Mesothelial cell of epicardium (in vitro differentiated cells): ENCODE measurements at regions not wholly inside any gene's neighbourhood (a gene's known extent, or its start where the extent isn't known, plus 50 kb on each side); places are given as distances from the start of the nearest gene placed in this dataset.
"Not testable (repeated sequence)": the region's sequence is repeated elsewhere in the genome, so short reads cannot be mapped to it uniquely, and the experiment has no call there.

ENCODE experiments used
- DNase-seq, 2 experiments: peaks; one replicate each; pipeline ENCODE4 v3.0.0; 2021; ENCODE audit warnings: low spot score in 2 of 2; ENCODE audit not compliant: unreplicated experiment in 2 of 2
- H3K27ac Mint-ChIP-seq: 2 replicates; pipeline ENCODE4 v1.8.0; 2021; ENCODE audit warnings: mixed read lengths
- H3K27me3 Mint-ChIP-seq: 2 replicates; pipeline ENCODE4 v1.8.0; 2021; ENCODE audit warnings: low read depth, mixed read lengths
- H3K36me3 Mint-ChIP-seq: 2 replicates; pipeline ENCODE4 v1.8.0; 2021; ENCODE audit warnings: mixed read lengths
- H3K4me1 Mint-ChIP-seq: 2 replicates; pipeline ENCODE4 v1.8.0; 2021; ENCODE audit warnings: mixed read lengths
- H3K4me3 Mint-ChIP-seq: 2 replicates; pipeline ENCODE4 v1.8.0; 2021; ENCODE audit warnings: mild to moderate bottlenecking, moderate library complexity, mixed read lengths
- H3K9me3 Mint-ChIP-seq: 2 replicates; pipeline ENCODE4 v1.8.0; 2021; ENCODE audit warnings: mixed read lengths
- TF ChIP-seq, protein P1 (sequence below): fragments of 200-600 bp; sonication (generic); IDR thresholded peaks from one replicate; pipeline ENCODE4 v1.5.0; 2021; ENCODE audit warnings: antibody characterized with exemption; ENCODE audit not compliant: unreplicated experiment

DNA sequence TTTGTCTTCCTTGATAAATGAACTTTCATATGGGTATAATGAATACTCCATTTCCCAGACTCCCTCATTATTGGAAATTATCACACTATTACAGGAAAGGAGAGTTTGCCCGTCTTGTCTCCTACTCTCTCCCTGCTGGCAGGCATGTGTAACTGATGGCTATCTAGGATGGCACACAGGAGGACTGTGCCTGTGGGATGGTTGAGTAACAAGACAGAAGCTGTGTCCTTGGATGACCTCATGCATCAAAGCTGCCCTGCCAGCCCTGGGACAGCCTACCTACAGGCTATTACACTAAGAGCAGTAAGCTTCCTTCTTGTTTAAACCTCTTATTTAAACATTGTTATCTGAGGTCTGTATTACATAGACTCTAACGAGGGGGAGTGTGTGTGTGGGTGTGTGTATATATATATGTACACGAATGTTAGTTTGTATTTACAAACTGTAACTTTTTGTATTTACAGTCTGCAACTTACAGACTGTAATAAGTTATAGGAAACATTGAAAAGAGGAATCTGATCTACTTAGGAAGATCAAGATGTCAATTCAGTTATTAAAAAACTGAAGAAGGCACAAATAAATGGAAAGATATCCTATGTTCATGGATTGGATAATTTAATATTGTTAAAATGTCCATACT lies 247.6 kb upstream of the ACO1 start:
- H3K36me3 Mint-ChIP-seq, result no peaks in the 10 kb centered on the region
- H3K27ac Mint-ChIP-seq, result no peak overlapping the region
- no peaks in the 10 kb centered on the region for H3K9me3 Mint-ChIP-seq
- H3K4me3 Mint-ChIP-seq, result no peak overlapping the region
- DNase-seq, result no peak
- TF ChIP-seq, protein P1, sequence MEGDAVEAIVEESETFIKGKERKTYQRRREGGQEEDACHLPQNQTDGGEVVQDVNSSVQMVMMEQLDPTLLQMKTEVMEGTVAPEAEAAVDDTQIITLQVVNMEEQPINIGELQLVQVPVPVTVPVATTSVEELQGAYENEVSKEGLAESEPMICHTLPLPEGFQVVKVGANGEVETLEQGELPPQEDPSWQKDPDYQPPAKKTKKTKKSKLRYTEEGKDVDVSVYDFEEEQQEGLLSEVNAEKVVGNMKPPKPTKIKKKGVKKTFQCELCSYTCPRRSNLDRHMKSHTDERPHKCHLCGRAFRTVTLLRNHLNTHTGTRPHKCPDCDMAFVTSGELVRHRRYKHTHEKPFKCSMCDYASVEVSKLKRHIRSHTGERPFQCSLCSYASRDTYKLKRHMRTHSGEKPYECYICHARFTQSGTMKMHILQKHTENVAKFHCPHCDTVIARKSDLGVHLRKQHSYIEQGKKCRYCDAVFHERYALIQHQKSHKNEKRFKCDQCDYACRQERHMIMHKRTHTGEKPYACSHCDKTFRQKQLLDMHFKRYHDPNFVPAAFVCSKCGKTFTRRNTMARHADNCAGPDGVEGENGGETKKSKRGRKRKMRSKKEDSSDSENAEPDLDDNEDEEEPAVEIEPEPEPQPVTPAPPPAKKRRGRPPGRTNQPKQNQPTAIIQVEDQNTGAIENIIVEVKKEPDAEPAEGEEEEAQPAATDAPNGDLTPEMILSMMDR, result no peak
- no peaks in the 10 kb centered on the region for H3K4me1 Mint-ChIP-seq
- peaks cover 15% of the 10 kb centered on the region for H3K27me3 Mint-ChIP-seq

DNA sequence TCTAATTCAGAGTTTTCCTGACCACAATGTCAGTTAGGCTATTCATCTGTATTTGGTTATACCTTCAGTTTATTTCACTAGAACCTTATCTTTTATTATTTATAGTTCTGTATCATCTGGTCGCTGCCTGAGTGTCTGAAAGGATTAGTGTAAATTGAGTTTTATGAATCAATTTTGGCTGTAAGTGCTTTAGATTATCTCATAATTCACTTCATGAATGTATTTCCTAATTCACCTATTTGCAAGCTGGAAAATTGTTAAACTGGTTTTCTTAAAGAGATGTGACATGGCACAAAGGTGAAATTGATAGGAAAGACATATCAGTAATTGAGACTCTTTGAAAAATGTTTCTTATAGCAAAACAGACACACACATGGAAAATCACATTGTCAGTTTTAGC lies 242.4 kb upstream of the ACO1 start:
- H3K36me3 Mint-ChIP-seq, result no peaks in the 10 kb centered on the region
- no peak for DNase-seq
- H3K4me3 Mint-ChIP-seq, result no peak overlapping the region
- no peak overlapping the region for H3K27ac Mint-ChIP-seq
- peaks cover 15% of the 10 kb centered on the region for H3K27me3 Mint-ChIP-seq
- H3K4me1 Mint-ChIP-seq, result peaks cover 3% of the 10 kb centered on the region
- H3K9me3 Mint-ChIP-seq, result peaks cover 13% of the 10 kb centered on the region
- TF ChIP-seq, protein P1, result no peak

DNA sequence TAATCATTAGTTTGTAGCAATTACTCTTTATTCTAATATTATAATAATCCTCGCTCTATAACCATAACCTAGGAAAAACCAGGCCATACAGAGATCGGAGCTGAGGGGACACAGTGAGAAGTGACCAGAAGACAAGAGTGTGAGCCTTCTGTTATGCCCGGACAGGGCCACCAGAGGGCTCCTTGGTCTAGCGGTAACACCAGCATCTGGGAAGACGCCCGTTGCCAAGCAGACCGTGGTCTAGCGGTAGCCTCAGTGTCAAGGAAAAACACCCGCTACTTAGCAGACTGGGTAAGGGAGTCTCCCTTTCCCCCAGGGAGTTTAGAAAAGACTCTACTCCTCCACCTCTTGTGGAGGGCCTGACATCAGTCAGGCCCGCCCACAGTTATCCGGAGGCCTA lies 235.9 kb upstream of the ACO1 start:
- not testable (repeated sequence) for H3K36me3 Mint-ChIP-seq, DNase-seq, H3K4me3 Mint-ChIP-seq, H3K27ac Mint-ChIP-seq, H3K4me1 Mint-ChIP-seq, H3K27me3 Mint-ChIP-seq
- H3K9me3 Mint-ChIP-seq, result peaks cover 31% of the 10 kb centered on the region

DNA sequence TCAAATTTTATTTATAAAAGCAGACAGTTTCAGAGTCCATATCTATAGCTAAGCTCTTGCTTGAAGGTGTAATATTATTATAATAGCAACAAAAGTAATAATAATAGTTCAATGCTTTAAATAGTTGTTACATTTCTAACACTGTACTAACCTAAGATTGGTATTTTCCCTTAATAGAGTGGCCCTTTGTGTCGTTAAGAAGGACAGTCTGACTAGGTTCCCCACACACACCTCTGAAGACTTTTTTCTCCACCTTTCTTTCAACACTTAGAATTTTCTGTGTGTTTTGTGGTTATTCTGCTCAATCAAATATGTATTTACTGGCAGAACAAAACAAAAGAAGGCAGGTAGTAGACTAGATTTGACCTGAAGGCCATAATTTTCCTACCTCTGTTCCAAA lies 223.2 kb upstream of the ACO1 start:
- H3K4me1 Mint-ChIP-seq, result no peaks in the 10 kb centered on the region
- H3K36me3 Mint-ChIP-seq, result no peaks in the 10 kb centered on the region
- TF ChIP-seq, protein P1, result no peak
- no peak overlapping the region for H3K4me3 Mint-ChIP-seq
- H3K27me3 Mint-ChIP-seq, result no peaks in the 10 kb centered on the region
- no peak for DNase-seq
- no peaks in the 10 kb centered on the region for H3K9me3 Mint-ChIP-seq
- no peak overlapping the region for H3K27ac Mint-ChIP-seq

DNA sequence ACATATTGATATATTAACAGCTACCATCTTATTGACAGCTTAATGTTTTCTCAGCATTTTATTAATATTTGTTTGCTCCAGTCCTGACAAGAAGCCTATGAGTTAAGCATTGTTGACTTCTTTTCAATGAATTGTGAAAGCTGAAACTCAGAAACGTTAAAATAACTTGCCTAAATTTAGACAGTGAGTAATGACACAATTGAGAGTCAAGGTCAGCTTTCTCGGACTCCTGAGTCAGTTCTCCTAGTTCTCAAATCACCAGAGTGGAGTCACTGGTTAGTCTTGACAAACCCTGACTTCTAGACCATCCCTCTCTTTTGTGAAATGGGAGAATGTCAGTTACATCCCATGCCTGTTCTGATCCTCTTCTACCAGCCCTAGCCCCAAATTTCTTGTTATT lies 222.7 kb upstream of the ACO1 start:
- H3K36me3 Mint-ChIP-seq, result no peaks in the 10 kb centered on the region
- H3K27me3 Mint-ChIP-seq, result no peaks in the 10 kb centered on the region
- DNase-seq, result no peak
- no peak overlapping the region for H3K27ac Mint-ChIP-seq
- TF ChIP-seq, protein P1, result no peak
- H3K4me1 Mint-ChIP-seq, result no peaks in the 10 kb centered on the region
- no peaks in the 10 kb centered on the region for H3K9me3 Mint-ChIP-seq
- H3K4me3 Mint-ChIP-seq, result no peak overlapping the region

DNA sequence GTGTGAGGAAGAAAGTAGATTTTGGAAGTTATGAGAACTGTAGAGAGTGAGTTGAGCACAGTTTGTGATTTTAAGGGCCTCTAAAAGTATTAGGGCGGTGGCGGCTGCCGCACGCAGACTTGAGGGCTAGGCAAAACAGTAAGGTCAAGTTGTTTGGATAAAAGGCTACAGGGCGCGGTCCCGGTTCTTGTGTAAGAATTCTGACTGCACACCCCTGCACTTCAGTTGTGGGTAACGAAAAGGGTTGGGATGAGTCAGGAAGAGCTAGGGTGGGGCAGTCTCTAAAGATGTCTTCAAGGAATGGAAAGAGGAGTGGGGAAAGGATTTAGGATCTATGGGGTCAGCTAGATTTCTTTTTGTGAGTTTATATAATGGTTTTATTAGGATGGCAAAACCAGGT lies 218.1 kb upstream of the ACO1 start:
- not testable (repeated sequence) for H3K4me1 Mint-ChIP-seq, H3K4me3 Mint-ChIP-seq, H3K36me3 Mint-ChIP-seq, H3K27me3 Mint-ChIP-seq, H3K9me3 Mint-ChIP-seq, DNase-seq, H3K27ac Mint-ChIP-seq

DNA sequence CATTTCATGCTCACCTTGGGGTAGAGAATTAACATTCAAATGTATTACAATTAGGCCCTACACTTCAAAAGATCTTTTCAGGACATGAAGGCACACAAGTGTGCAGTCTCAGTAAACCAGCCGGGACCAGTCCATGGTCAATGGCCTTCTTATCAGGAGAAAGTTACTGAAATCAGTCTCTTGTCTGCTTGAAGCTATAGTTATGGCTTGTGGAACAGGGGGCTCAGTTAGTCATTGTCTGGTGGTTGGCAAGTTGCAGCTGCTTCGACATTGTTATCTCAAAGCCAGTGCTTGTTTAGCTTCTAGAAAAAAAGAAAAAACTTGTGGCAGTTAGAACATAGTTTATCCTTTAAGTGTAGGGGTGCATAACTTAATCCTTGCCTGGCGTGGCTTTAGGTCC lies 213.1 kb upstream of the ACO1 start:
- Mint-ChIP-seq H3K36me3 (no peaks in the 10 kb centered on the region), H3K4me3 (no peak overlapping the region), H3K27me3 (no peaks in the 10 kb centered on the region), H3K4me1 (no peaks in the 10 kb centered on the region), H3K27ac (no peak overlapping the region), H3K9me3 (no peaks in the 10 kb centered on the region)
- TF ChIP-seq, protein P1, result no peak
- DNase-seq, result no peak
